Right hindlimb (tissue), 1 donor: ENCODE measurements at regions not wholly inside any gene's neighbourhood (a gene's known extent, or its start where the extent isn't known, plus 50 kb on each side); places are given as distances from the start of the nearest gene placed in this dataset.
"Not testable (repeated sequence)": the region's sequence is repeated elsewhere in the genome, so short reads cannot be mapped to it uniquely, and the experiment has no call there.

ENCODE experiments used
- DNase-seq: peaks from one replicate; pipeline ENCODE4 v3.0.0-alpha.2; 2018

DNA sequence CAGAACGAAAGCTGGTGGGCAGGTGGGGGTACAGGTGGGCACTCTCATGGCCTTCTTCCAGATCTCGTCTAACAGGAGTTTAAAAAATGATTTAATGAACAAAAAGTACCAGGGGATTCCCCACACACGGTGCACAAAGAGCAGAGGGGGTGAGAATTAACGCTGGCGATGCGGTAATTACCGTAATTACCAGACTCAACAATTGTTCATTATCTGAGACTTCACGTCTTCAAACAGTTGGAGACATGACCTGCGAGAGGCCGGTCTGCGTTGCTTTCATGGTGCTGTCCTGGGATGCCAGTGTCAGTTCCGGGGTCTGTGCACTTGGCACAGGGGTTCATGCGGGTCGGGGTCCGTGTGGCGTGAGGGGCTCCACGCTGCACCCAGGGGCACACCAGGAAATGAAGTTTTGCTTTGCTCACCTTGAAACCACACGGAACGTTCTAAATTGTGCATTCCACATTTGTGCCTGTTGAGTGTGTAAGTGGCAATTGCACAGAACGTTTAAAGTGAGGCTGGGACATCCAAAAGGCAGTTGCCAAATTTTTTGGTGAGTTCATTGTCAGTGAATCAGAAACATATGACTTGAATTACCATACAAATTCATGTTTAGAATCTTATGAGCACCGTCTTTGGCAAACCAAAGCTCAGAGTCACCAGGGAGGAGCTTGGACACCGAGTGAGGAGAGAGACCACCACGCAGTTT, 256.4 kb upstream of the IRX1 start:
- no peak for DNase-seq

DNA sequence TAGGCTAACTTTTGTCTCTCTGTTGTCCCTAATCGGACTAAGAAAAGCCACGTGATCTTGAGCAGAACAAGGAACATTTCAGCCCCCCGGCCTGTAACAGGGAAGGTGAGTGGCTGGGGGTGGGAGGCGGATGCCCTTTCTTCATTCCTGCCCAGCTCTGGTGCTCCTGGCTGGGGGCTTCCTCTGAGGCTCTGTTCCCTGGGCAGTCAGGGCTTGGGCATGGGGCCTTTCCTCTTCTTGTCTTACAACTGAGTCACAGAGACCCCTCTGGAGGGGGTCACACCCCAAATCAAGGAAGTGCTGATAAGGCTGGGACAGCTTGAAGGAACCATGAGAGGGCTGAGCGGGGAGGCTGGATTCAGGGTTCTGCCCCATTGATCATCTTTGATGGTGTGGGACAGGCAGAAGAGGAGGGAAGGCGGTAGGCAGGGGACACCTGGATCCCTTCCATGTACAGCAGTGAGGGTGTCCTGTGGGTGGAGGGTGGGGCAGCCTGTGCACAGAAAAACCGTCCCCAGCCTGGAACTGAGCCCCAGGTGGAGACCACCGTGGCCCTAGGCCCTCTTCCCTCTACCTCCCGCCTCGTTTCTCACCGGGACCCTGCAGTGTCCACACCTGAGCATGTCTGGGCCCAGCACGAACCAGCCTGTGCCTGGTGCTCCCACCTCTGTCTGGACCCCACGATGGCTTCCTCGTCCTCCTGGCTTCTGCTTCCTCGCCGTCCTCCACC, 257.7 kb upstream of the IRX1 start:
- no peak for DNase-seq

DNA sequence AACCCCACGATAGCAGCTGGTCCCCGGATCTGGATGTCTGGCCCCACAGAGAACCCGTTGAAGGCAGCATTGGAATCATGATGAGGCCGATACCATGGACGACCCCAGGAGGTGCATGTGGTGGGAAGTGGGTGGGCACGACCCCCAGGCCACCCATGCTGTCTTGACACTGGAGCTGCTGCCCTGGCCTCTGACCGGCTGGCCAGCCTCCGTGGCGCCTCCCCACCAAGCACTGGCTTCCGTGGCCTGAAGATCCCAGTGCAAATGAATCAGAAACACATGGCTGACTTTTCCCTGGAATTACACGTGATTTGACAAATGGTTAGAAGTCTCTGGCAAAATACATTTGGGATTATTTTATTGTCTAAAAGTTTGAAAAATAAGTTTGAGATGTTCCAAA, 259.0 kb upstream of the IRX1 start:
- no peak for DNase-seq

DNA sequence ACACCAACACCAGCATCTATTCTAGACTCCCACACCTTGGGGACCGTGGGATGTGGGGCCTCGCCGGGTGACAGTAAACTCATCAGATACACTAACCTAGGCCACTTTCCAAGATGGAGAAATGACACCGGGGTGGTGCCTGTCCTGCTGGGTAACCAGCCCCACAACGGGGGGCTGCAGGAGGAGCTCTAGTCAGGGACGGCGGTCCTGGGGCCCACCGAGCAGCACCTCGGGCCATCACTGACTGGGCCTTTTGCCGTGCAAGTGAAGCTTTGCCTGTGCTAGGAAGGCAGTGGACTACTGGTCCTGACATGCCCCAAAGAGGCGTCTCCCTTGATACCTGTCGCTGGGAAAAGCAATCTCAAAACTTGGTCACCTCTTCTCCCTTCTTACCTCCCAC, 260.3 kb upstream of the IRX1 start:
- no peak for DNase-seq

DNA sequence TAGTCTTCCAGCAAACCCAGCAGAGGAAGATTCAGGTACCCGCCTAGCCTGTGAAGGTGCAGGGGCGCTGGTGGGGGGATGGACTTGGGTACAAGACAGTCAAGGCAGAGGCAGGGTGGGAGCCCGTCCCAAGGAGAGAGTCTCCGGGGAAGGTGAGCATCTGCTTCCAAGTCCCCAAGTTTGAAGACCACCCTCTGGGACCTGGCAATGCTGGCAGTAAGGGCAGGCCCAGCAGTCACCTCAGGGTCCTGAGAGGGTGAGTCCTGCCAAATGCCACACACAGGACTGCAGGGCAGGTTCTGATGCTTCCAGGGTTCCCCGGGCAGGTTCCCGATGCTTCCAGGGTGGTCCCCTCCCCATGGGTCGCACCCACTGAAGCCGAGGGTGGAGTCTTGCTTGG, 261.8 kb upstream of the IRX1 start:
- no peak for DNase-seq

DNA sequence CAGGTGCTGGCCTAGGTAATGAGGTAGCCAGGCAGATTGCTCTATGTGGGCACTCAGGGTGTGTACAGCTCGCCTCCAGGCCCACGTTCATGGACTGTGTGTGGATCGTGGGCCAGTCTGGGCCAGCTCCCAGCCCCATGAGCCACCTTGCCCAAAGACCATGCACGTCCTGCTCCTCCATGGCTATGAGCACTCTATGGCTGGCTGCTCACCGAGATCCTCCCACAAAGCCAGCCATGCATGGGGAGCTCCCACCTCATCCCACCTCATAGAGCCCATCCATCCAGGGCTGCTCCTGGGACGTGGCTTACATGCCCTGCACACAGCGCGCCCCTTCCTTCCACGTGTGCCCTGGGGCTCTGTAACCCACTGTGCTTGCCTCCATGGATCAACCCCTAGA, 262.5 kb upstream of the IRX1 start:
- DNase-seq = no peak

DNA sequence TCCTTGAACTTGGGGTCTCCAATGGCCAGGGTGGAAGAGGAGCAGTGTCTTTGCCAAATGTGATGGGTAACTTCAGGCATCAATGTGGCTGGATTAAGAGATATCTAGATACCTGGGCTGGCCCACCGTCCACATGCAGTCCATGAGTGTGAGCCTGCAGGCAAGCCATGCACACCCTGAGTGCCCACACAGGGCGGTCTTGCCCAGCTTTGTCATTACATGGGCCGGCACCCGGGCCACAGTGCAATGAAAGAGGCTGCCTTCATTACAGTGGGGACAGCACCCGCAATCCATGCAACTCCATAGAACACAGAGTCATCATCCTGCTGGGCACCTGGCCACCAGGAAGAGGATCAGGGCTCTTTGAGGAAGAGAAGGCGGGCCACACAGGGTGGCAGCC, 263.8 kb upstream of the IRX1 start:
- no peak for DNase-seq

DNA sequence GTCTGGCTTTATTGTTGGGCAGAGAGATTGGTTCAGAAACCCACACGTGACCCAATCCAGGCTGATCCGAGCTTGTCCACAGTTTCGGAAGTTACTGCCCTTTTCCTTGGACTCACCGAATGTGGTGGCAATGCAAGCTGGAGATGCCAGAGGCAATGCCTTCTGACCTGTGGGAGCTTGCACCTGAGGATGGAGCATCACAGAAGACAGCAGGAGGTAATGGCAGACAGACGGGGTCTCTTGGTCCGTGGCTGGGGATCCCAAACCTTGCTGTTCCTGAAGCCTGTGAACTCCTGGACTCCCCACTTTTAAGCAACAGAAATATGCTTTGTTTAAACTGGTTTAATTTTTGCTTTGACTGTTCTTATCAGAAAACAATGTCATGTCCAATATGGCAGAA, 265.2 kb upstream of the IRX1 start:
- DNase-seq = no peak

DNA sequence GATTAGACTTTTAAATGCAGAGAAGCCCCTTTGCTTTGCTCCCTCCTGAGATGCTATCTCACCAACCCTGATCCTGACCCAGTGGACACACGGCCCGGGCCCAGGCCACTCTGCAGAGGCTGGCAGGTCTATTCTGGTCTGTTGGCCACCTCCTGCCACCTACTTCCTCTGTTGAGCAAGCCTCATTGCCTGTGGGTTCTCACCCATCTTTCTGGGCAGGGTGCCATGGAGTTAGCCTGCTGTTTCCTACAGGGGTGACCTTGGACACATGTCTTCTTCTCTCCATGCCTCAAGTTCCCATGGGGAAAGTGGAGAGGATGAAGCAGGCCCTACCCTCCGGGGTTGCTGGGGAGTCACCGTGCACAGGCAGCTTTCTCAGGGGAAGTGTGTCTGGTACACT, 266.2 kb upstream of the IRX1 start:
- DNase-seq = no peak

DNA sequence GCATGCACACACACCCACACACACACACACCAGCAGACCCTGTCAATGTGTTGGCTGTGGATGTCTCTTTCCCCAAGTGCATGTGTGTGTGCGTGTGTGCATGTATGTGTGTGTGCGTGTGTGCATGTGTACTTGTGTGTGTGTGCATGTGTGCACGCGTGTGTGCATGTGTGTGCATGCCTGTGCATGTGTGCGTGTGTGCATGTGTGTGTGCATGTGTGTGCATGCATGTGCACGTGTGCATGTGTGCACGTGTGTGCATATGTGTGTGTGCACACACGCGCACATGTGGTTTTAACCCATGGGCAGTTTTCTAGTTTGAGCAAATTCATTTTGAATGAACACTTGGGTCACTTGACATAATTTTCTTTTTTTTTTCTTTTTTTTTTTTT, 268.8 kb upstream of the IRX1 start:
- no peak for DNase-seq

DNA sequence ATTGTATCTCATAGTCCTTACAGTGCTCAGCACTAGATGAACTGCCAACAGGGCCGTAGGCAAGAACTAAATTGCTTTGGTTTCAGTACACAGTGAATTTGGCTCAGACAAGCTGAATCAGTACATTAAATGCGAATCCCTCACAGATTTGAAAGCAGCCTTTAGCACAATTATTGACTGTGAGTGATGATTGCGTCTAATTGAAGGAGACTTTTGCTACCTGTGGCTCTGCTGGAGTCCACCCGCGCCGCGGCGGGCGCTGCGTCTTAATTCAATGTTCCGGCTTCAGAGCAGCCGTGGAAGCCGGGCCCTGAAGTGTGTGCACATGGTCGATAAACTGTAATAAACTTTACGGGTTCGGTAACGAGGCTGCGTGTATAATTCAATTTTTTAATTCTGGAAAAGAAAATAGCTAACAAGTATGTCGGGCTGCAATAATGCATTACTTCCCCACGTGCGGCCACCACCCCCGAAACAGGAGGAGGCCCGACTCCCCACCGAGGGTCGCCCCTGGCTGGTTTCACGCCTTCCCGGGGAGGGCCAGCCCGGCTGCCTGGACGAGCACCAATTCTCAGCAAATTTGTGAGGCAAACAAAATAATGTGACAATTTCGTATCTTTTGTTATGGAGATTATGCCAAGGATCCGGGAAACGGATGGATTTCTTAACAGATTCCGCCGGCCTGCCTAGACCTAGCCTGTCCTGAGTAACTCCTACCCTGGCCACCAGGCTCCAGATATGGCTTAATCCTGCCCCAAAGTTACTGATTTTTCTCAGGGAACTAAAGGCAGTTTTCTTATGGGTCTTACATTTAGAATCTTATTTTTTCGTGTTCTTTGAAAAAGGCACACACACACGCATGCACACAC, 269.4 kb upstream of the IRX1 start:
- DNase-seq = no peak

DNA sequence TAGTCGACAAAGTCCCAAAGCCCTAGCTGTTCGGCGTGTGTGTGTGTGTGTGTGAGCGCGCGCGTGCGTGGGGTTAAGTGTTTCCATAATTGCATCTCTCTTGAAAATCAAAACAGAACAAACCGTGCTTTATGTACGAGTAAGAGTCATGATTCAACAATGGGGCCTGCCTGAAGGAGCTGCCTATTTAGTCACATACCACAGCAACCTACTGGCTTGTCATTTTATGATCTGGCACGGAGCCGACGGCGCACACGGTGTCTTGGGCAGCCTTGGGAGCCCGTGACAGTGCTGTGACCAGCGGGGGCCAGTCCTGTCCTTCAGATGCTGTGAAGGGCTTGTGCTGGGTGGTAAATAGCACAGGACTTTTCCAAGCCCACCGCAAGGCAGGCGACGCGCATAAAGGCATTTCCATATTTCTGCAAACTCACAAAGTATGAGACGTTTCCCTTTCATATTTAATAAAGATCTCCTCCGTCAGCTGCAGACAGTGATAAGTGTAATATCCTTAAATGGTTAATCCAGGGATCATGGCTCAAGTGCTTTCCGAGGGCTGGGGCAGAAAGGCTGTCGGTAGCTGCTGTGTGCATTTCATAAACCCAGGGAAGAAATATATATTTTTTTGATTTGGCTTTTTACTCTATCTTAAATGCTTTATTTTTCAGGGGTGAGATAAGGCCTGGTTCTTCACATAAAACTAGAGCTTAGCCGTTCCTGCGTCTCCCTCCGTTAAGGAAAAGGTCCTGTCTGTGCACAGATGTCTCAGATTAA, 270.2 kb upstream of the IRX1 start:
- peak; percentile 35 for DNase-seq

DNA sequence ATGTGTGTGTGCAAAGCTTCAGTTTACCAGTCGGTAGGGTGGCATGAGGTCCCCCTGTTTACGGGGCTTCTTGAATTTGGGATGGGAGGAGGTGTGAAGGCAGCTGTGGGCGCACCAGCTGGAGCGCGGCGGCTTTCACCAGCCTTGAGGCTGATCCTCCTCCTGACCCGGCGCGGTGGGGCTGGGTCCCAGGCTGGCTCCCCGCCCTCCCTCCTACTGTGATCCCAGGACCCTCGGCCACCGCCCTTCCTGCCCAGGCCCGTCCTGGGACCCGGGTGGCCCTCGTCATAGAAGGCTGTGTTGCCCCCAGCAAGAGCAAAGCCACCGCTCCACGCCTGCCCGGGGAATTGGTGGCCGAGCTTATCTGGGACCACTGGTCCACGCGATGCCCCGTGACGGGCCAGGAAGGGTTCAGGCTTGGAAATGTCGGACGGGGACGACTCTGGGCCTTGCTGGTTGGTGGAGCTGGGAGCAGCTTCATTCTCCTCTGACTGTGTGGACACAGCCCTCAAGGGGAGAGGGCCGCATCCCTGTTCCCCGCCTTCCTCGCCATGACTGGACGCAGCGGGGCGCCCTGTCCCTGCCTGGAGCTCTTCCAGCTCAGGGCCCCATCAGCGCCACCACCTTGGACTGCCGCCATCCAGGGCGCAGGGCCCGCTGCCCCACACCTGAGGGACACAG, 271.1 kb upstream of the IRX1 start:
- DNase-seq = peak; percentile 39

DNA sequence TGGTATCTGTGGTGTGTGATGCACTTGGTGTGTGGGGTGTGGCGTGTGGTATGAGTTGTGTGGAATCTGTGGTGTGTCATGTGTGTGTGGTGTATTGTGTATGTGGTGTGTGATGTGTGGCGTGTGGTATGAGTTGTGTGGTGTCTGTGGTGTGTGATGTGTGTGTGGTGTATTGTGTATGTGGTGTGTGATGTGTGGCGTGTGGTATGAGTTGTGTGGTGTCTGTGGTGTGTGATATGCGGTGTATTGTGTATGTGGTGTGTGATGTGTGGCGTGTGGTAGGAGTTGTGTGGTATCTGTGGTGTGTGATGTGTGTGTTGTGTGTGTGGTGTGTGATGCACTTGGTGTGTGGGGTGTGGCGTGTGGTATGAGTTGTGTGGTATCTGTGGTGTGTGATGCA, 271.7 kb upstream of the IRX1 start:
- DNase-seq = not testable (repeated sequence)

DNA sequence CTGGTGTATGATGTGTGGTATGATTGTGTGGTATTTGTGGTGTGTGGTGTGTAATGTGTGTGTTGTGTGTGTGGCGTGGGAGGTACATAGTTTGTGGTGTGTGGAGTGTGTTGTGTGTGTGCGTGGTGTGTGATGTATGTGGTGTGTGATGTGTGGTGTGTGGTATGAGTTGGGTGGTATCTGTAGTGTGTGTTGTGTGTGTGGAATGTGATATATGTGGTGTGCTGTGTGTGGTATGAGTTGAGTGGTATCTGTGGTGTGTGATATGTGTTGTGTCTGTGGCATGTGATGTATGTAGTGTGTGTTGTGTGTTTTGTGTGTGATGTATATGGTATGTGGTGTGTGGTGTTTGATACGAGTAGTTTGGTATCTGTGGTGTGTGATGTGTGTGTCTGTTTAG, 272.5 kb upstream of the IRX1 start:
- no peak for DNase-seq

DNA sequence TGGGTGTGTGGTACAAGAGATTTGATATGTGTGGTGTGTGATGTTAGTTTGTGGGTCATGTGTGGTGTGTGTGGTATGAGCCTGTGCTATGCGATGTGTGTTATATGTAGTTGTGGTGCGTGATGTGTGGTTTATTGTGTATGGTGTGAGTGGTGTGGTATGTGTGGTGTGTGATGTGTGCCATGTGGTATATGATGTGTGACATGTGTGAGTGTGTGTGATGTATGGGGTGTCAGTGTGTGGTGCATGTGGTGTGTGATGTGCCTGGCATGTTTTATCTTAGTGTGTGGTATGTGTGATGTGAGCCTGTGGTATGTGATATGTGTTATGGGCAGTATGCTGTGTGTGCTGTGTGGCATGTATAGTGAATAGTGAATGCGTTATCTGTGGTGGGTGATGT, 273.0 kb upstream of the IRX1 start:
- no peak for DNase-seq

DNA sequence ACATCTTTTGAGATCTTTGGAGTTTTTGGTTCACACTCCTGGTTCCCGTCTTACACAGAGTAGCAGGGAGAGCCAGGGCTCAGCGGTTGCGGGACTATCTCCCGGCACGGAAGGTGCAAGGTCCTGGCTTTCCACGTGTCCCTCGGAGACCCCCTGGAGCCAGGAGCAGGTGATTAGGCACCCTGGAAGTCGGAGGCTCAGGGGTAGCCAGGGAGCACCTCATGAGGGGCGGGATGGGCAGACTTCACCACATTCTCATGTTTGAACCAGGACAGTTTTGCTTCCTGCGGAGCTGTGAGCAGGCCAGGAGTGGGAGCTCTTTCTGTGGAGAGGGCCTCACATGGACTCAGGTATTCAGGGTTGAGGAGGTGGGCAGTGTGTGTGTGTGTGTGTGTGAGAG, 273.7 kb upstream of the IRX1 start:
- DNase-seq = no peak

DNA sequence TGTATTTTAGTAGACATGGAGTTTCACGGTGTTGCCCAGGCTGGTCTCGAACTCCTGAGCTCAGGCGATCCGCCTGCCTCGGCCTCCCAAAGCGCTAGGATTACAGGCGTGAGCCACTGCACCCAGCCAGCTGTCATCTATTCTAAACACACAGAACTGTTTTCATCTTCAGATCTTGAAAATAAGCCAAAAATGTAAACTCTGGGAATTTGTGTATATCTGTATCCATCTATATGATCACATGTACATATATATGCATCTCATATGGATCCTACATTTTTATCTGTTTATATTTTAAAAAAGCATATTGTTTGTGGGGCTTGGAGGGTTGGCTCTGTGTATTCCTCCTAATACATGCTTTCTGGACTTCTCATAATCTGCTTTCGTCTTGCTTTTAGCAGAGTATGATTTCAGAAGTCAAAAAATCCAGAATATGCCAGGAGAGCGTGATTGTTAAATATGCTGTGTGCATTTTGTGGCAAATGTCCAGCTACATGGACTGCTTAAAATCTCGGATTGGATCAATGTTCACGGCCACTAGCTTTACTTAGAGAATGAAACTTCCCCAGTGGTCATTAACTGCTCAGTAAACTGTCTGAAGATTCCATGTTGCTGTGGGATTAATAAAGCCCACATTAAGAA, 274.4 kb upstream of the IRX1 start:
- no peak for DNase-seq

DNA sequence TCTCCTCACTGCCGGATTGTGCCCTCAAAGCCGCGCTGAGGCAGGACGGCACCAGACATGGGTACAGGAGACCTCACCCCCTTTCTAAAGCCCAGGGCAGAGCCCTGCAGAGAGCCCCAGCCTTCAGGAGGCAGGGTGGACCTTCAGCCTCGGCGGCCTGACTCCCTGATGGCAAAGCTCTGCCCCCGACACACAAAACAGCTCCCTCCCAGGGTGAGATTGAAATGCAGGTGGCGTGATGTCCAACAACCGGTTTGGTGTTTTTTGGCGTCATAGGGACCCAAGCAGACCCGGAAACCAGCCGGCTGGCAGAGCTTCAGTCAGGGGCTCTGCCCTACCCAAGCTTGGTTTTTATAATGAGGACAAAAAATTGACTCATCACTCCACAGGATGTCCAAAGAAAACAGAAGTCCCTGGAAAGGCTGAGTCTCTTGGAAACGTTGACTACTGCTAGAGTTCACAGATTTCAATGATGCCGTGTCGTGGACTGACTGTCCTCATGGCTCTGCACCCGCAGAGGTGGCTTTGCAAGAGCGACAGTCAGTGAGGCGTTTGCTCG, 275.2 kb upstream of the IRX1 start:
- no peak for DNase-seq

DNA sequence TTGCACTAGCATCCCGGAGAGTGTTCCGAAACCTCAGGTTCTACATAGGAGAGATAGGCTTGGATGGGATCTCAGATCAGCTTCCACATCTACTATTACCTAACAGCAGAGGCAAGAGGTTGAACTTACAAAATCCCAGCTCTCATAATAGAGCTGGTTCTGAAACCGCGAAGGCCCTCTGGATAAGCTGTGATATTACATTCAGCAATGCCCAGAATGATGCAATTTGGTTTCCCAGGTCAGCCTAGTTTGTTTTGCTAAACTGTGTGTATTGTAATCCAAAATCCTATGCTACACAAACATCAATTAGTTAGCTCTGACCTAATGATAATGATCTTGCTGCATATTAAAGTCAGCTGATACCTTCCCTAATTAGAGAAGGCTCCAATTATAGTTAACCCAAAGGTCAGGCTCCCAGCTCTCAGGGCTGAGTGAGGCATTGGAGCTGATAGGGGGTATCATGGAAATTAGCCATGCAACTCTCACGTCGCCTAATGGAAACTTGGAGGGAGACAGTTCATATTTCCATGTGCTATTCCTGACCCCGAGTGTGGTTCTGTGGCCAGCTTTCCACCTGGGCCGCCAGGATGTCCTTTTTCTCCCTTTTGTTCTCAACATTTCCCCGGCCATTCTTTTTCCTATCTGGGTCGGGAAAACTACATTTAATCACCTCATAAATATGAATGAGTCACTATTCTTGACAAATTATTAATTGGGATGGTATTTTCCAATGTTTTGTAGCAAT, 278.4 kb upstream of the IRX1 start:
- DNase-seq = no peak

DNA sequence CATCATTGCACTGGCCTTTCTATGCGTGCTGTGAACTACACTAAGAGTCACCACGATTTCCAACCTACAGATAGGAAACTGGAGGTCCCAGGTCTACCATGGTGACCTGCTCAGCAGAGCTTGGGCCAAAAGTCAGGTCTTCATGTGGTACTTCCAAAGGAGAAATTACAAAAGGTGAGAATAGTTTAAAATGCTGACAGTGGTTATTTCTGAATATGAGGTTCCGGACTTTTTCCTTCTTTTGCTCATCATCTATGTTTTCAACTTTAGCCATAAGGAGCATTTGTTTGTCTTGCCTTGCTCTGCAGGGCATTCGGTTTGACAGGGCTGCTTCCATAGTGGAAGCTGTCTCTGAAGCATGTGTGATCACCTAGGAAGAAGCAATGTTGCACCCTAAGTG, 282.1 kb upstream of the IRX1 start:
- no peak for DNase-seq
